ENCODE measurements at regions not wholly inside any gene's neighbourhood (a gene's known extent, or its start where the extent isn't known, plus 50 kb on each side); places are given as distances from the start of the nearest gene placed in this dataset.

- BruUV-seq (replicated peaks), result no TSS peak
- no peaks in the 10 kb centered on the region for H3K27me3 ChIP-seq (ENCODE audit: control insufficient read depth in 2 of 2, insufficient read depth in 2 of 2, low read length in 2 of 2)
- POLR2A ChIA-PET, result no interaction called here
- DNase-seq (ENCODE audit: extremely low read depth in 1 of 4, low spot score in 3 of 4) (no peak), ATAC-seq (no peak), FAIRE-seq (no peak)
- CTCF ChIA-PET (ENCODE audit: low intra/inter-chr PET ratio), result no interaction called here
- 0% methylated on average over 1 of the region's 1 CpG for WGBS (ENCODE audit: insufficient coverage, low coverage, missing lambda C conversion rate)
- H3K9ac ChIP-seq (ENCODE audit: insufficient read depth in 1 of 2, low read depth in 2 of 2, low read length in 2 of 2), result no peak overlapping the region
- intact Hi-C loops (cut with micrococcal nuclease) (no loop called here), in situ Hi-C loops (cut with MboI) (no loop called here)
- no peak overlapping the region for H3K27ac ChIP-seq (ENCODE audit: extremely low read depth, low read depth, low read length)
- no peaks in the 10 kb centered on the region for H3K4me1 ChIP-seq (replicated peaks in 1 of 2; ENCODE audit: control insufficient read depth in 2 of 2, insufficient read depth in 2 of 2, low read length in 2 of 2)
- no peaks in the 10 kb centered on the region for H3K9me1 ChIP-seq (ENCODE audit: control insufficient read depth, insufficient read depth, low read length)
- H3K4me2 ChIP-seq (ENCODE audit: insufficient read depth, low read length), result no peak overlapping the region
- no peaks in the 10 kb centered on the region for H3K9me3 ChIP-seq (replicated peaks; ENCODE audit: control insufficient read depth, insufficient read depth, low read depth, low read length)
- no peaks in the 10 kb centered on the region for H3K79me2 ChIP-seq (ENCODE audit: control insufficient read depth, insufficient read depth, low read length)
- H2AFZ ChIP-seq (ENCODE audit: low read depth, low read length), result no peak overlapping the region
- peak; percentile 10; the same call in 1 of the 2 replicates for TF ChIP-seq ZNF316 (IDR thresholded peaks at IDR 0.05)
- no peak for TF ChIP-seq MEF2D (tag; conservative IDR thresholded peaks at IDR 0.05; ENCODE audit: low read depth)
- TF ChIP-seq AFF1 (IDR thresholded peaks at IDR 0.05; ENCODE audit: low read depth in 1 of 2, partially characterized antibody in 2 of 2), result no peak
- no peaks in the 10 kb centered on the region for H3K36me3 ChIP-seq (ENCODE audit: control insufficient read depth, insufficient read depth, low read length)
- H4K20me1 ChIP-seq (replicated peaks; ENCODE audit: control insufficient read depth, insufficient read depth, low read length), result no peaks in the 10 kb centered on the region
- H3K4me3 ChIP-seq, result no peak overlapping the region
These were observed 441.7 kb downstream of the TXNL1 start for GRCh38 chr18:56196495-56197225.
